NCI-H1105 treated with DMSO at 0.1 percent for 48 hours (cell line): ENCODE measurements at regions not wholly inside any gene's neighbourhood (a gene's known extent, or its start where the extent isn't known, plus 50 kb on each side); places are given as distances from the start of the nearest gene placed in this dataset.

Source experiments
- DNase-seq: peaks from one replicate; lab custom pipeline; 2025; lab: John Stamatoyannopoulos, UW

DNA sequence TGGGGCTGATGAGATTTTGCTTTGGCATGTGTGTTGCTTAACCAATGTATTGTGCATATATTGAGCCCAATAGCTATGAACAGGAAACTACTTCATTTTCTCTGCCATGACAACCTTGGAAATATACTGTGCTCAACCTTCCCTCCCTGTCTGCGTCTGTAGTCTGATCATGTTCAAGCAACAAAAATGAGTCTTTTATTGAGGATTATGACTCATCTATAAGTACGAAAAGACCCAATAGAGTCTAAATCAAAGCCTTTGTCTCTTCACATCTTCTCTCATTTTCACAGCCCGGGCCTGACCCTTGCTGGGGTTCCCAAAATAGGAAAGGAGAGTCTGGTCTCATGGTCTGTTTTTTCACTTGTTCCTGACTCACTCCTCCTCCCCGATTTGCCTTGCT is 158.2 kb downstream of the CAND1 start:
- no peak for DNase-seq

DNA sequence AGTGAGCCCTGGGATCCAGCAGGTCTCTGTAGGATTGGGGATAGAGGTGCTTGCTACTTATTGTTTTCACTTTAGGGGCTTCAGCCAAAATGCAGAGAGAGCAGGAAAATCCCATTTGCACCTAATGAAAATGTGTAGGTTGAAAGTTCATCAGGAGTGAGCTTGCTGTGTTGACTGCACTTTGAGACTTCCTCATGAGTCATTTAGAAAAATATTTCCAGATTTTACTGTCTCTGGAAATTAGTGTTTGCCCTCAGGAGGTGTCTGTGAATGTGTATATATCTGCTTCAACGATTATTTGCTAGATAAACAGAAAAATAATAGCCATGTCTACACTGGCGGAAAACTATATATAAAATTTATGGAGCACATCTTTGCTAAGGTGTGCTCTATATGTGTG is 159.3 kb downstream of the CAND1 start:
- DNase-seq = no peak

DNA sequence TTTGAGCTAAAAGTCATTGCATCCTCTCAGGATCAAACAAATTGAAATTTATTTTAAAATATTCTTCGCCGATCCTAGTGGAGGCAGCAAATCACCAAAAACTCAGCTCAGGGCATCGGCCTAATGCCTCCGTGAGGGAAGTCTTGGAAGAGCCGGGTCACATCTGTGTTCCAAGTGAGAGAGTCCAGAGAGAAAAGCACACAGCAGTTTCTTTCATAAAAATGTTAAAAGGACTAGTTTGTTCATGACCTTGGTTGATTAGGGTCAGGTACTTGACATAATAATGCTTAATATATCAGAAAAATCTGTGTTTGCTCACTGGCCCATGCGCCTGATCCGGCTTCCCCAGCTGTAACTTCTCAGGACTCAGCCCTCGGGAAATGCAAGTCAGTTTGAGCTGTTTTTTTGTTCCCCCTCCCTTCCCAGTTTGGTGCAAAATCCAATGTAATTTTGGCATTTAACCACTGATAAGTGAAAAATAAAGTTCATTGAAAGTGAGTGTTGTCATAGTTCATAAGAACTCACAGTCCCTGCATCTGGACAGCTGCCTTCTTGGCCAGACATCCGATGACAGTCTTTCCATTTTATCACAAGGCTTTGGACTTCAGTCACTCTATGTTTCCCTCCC is 161.7 kb downstream of the CAND1 start:
- no peak for DNase-seq

DNA sequence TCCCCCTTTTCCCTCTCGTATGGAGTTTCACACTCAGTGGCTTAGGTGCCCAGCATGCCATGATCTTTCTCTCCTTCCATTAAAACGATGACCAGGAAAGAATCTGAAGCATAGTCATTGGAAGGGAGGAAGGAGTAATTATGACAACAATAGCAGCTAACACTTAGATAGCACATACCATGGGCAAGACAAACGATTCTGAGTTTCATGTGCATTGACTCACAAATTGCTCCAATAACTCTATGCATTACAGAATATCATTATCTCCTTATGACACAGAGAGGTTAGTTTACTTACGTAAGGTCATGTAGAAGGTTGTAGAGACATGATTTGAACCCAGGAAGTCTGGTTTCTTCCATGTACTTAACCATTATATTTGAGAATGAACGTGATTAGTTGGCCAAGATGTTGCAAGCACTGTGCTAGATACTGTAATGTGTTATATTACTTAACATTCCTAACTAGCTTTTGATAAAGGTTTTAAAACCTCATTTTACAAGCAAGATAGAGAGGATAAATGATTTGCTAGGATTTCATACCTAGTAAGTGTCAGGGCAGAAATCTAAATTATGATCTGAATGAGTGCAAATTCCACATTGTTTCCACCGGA is 162.4 kb downstream of the CAND1 start:
- no peak for DNase-seq

DNA sequence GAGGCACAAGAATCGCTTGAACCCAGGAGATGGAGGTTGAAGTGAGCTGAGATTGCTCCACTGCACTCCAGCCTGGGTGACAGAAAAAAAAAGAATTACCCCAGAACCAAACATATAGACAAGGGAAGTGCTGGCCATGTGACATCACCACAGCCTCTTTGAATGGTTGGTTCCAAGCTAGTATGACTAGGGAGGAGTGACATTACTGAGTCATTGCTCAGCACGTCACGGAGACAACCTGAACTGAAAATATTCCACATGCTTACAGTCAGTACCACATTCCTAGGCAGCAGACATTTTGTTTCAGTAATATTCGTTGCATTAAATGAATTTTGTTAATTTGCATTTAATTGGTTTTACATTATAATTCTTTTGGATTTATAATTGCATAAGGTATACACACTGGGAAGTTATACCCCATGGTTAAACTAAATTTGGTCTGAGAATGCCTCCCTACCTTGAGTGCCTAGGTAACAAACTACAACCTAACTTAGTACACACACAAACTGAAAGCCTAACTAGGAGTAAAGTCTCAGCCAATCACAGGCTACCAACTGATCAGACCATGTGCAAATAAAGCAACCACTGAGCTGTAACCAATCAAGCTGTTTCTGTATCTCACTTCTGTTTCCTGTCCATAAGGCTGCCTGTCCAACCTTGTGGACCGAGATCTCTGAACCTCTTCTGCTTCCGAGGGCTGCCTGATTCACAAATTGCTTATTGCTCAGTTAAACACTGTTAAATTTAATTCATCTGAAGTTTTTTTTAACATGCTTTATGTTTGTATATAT is 164.4 kb downstream of the CAND1 start:
- DNase-seq = no peak

DNA sequence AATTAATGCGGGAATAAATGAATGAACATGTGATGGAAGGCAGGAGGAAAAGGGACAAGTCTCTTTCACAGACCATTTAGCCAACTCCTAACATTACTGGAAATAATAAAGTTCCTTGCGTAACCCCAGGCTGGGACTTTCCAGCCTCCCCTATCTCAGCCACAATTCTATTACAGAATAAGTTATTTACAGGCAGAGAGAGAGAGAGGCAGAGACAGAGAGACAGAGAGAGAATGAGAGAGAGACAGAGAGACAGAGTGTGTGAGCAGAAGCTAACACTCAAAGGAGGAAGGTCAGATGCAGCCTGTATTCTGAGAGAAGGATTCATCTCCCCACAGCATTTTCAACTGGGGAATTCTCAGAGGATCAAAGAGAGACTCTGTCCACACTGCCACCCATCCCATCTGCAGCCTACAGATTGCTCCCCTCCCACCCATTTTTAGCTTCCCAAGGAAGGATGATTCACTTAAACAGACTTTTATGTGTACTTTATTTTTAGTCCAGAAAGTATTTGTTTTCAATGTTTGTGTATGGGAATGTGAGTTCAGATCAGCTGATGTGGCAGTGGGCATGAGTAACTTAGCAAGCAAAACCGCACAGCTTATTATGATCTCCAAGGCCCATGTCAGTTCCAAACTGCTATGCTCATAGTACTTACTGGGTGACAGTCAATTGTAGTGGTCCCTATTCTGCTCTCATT is 165.7 kb downstream of the CAND1 start:
- DNase-seq = no peak

DNA sequence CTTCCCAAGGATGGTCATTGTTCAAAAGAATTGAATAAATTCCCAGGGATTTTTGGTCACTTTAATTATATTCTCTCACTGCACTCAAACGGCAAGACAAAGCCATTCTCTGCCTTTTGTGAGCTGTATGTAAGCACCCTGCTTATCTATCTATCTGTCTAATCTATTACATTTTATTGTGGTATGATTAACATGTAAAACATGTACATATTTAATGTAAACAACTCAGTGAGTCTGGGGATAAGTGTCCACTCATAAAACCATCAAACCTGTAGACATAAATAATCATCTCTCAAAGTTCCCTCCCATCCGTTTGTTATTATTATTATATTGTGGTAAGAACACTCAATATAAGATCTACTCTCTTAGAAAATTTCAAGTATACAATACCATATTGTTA is 167.1 kb downstream of the CAND1 start:
- no peak for DNase-seq

DNA sequence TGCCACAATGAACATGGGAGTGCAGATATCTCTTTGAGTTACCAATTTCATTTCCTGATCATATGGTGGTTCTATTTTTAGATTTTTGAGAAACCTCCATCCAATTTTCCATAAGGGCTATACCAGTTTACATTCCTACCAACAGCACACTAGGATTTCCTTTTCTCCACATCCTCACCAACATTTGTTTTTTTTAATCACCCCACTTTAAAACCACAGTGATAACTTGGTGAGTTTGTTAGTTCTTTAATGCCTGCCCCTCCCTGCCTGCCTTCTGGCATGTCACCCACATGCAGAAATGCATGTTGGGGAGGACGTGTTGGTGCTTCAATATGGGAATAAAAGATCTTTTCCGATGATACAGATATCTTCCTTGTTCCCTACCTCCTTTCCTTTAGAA is 167.9 kb downstream of the CAND1 start:
- DNase-seq = no peak

DNA sequence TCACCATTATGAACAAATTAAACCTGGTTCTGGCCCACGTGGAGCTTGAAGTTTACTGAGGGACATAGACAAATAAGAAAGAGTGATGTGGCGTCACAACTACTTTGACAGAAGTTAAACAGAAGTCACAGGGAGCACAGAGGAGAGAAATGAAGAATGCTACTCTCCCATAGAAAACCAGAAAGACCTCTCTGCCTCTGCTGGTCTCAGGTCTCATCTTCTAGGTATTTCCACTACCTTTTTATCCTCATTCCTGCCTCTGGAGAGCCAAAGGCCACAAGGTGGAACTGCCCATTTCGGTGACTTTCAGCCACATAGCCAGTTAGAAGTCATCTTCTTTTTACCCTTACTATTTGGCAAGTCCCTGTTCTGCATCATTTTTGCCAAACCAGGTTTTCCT is 170.5 kb downstream of the CAND1 start:
- DNase-seq = no peak

DNA sequence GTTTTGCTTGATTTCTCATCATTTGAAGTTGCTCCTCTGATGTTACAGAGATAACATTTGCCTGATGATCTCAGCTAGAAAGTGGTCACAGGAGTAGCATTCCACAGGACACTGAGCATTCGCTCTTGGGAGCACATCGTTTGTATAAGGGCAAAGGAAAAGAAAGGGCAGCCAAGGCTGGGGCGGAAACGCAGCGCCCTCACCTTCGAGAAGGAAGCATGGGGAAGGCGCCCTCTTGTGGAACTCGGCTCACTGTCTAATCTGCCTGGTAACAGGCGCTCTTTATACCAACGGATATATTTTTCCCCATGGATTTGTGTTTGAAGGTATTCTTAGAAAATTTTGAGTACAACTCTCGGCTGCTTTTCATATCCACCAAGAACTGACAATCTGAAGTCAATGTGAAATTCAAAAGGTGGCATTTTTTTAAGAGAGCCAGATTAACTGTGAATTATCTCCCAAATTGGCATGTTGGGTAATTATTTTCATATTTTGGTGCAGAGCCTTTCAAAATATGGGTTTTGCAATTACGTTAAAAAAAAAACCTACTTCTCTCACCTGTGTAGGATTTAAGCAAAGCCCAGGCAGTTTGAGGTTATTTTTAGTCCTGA is 172.7 kb downstream of the CAND1 start:
- peak; percentile 85 for DNase-seq

DNA sequence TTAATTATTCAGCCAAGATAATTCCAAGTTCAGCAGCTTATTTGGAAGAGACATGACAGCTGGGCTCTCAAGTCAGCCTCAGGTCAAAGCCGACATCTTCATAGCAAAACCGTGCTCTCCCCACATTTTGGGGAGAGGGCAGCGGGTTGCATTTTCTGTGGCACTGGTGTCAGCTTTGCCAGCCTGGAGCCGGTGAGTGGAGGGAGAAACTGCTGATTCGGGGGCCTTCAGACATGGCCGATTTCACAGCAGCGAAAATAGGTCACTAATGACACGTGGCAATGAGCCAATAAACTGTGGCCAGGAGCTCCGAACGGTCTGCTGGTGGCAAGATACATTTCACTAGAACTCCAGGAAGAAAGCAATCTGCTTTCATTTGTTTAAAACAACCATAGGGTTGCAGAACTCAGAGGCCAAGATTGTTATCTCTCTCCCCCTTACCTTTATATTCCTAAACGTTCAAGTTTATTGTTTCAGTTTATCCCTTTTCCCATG is 173.2 kb downstream of the CAND1 start:
- peak; percentile 87 for DNase-seq

DNA sequence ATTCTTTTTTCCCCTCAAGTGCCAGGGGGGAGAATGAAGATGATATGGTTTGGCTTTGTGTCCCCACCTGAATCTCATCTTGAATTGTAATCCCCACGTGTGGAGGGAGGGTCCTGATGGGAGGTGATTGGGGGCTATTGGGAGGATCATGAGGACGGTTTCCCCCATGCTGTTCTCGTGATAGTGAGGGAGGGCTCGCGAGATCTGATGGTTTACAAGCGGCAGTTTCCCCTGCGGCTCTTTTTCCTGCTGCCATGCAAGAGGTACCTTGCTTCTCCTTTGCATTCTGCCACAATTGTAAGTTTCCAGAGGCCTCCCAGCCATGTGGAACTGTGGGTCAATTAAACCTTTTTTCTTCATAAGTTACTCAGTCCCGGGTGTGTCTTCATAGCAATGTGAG is 173.7 kb downstream of the CAND1 start:
- DNase-seq = no peak

DNA sequence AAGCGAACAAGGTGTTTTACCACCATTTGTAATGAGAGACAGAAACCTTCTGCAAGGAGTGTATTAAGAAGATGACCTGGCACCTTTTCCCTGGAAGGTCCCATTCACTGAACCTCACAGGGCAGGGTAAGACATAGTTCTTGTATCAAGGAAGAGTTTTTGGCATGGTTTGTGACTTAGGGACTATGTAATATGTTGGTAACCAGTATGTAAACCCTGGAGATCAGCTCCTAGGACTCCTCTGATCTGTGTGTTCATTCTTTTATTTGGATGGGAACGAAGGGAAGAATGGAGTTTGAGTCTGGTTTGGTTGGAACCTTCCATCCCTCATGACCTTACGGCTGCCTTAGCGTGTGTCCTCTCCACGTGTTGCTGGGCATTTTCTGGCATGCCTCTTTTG is 175.4 kb downstream of the CAND1 start:
- DNase-seq = no peak

DNA sequence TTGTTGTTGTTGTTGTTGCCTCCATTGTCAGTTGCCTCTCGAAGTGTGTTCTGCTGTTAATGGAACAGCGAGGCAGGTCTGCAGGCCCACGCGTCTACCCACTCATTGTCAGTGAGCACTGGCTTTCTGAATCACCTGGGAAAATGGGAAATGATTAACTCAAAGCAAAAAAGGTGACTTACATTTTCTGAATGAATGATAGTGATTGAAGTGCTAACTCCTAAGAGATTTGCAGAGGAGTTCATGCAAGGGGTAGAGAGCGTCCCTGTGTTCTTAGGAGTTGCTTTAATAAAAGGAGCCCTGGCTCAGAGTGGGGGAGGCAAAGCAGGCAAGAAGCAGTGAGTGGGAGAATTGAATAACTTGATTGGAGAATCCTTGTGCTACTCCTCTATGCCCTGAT is 177.6 kb downstream of the CAND1 start:
- no peak for DNase-seq

DNA sequence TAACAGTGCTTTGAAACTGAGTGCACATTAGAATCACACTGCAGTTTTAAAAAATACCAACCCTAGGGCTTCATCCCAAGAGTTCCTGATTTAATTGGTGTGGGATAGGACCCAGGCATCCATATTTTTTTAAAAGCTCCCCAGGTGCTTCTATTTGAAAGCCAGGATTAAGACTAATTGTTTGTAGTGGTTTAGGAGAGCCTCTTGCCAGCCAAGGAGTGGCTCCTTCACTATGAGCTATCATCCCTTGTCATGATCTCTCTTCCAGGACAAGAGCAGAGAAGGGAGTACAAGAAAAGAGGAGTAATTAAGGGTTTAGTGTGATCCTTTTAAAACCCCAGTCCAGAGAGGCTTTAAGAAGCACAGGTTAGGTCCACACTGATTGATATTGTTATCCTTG is 178.0 kb downstream of the CAND1 start:
- DNase-seq = no peak

DNA sequence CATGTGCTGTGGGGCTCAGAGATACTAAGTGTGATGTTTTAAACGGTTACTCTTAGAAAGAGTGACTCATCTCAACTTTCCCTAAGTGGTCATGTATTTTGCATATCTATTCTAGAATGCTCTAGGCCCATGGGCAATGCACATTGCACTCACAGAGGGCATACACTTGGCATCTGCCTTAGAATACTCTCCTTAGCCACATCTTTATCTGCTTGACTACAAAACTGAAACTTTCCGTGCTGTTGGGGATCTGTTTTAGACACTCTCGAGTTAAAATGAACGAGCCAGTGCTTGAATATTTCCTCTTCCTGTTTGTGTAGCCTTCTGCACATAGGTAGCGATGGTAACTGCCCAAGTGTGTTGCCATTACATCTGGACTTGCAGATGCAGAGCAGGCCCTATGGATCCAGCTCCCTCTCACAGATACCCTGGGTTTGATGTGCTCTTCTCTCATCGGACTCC is 180.5 kb downstream of the CAND1 start:
- no peak for DNase-seq

DNA sequence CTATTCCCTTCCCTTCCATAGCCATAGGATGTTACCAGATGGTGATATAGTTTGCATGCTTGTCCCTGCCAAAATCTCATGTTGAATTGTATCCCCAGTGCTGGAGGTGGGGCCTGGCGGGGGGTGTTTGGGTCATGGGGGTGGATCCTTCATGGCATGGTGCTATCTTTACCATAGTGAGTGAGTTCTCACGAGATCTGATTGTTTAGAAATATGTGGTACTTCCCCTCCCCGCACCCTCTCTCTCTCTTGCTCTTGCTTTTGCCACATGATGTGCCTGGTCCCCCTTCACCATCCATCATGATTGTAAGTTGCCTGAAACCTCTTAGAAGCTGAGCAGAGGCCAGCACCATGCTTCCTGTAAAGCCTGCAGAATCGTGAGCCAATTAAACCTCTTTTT is 181.3 kb downstream of the CAND1 start:
- DNase-seq = no peak

DNA sequence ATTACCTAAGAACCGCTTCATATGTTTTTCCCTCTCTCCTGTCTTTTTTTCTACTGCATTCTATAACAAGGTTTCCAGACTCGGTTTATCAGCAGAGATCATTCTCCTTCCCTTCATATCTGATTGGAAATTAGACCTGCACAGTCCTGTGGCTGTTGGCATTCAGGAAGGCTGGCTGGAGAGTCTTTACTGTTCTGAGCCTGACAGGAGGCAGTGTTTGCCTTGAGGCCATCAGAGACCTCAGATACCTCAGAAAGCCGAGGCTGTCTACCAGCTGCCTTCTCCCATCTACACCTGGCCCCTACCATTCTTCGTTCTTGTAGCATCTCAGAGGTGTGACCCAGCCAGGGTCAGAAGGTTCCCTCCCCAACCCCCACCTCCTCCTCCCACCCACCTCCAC is 182.0 kb downstream of the CAND1 start:
- DNase-seq = no peak

DNA sequence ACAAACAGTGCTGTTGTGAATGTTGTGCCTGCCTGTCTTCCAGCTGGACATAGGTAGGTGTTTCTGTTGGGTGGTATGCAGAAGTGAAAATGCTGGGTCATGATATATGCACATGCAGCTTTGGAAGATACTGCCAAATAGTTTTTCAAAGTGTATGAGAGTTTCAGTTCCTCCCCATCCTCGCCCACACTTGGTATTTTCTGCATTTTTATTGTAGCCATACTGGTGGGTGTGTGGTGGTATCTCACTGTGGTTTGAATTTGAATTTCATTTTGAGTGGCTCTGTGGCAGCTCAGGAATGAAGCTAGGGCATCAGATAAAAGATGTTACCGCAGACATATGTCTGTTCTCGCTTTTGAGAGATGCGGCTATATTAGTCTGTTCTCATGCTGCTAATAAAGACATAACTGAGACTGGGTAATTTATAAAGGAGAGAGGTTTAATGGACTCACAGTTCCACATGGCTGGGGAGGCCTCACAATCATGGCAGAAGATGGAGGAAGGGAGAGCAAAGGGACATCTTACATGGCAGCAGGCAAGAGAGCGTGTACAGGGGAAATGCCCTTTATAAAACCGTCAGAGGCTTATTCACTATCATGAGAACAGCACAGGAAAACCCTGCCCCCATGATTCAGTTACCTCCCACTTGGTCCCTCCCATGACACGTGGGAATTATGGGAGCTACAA is 183.1 kb downstream of the CAND1 start:
- DNase-seq = no peak

DNA sequence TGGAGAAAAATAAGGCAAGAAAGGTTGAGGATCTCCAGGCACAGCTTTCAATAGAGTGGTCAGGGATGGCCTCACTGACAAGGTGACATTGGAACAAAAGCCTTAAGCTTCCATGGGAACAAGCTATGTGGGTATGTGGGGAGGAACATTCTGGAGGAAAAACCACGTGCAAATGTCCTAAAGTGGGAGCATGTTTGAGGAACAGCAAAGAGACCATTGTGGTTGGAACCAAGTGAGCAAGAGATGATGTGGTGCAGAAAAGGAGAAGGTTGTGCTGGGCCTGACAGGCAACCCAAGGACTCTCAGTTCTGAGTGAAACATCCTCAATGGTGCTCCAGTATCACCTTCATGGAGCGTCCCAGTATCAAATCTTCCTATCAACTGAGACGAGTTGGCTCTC is 184.0 kb downstream of the CAND1 start:
- DNase-seq = no peak

DNA sequence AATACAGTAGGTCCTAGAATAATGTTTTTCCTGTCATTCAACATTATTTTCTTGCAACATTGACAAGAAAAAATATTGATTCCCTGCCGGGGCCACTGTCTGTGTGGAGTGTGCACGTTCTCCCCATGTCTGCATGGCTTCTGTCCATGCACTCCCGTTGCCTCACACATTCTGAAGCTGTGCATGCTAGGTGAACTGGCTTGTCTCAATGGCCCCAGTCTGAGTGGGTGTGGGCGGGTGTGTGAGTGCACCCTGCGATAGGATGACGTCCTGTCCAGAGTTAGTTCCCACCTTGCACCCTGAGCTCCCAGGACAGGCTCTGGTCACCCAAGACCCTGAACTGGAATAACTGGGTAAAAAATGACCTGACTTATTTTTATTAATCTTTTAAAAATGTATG is 186.1 kb downstream of the CAND1 start:
- DNase-seq = no peak
